RPMI8226 (cell line): ENCODE measurements at regions not wholly inside any gene's neighbourhood (a gene's known extent, or its start where the extent isn't known, plus 50 kb on each side); places are given as distances from the start of the nearest gene placed in this dataset.
"Not testable (repeated sequence)": the region's sequence is repeated elsewhere in the genome, so short reads cannot be mapped to it uniquely, and the experiment has no call there.

Source experiments
- DNase-seq: peaks from one replicate; pipeline ENCODE4 v3.0.0-alpha.2; 2015

DNA sequence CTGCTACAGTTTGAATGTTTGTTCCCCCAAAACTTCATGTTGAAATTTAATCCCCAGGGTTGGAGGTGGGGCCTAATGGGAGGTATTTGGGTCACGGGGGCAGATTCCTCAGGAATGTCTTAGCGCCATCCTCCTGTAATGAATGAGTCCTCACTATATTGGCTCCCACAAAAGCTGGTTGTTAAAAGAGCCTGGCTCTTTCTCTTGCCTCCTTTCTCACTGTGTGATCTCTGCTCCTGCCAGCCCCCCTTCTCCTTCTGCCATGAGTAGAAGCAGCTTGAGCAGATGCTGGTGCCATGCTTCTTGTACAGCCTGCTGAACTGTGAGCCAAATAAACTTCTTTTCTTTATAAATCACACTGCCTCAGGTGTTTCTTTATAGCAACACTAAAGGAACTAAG, 721.0 kb upstream of the PKDCC start:
- no peak for DNase-seq

DNA sequence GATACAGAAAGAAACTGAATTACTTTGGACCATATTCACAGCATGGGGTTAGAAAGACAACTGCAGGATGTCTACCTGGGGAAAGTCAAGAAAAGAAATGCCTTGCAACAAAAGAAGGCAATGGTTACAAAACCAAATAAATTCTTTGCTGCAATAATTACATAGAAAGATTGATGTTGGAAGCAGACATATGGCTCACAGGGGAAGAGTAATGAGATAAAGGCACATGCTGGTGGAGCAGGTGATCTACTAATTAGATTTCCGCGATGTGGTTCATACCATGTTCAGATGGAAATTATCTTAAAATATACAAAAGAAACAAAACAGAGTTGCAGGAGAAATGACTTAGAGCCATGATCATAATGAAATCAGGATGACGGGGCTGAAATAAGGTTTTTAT, 718.8 kb upstream of the PKDCC start:
- DNase-seq: no peak

DNA sequence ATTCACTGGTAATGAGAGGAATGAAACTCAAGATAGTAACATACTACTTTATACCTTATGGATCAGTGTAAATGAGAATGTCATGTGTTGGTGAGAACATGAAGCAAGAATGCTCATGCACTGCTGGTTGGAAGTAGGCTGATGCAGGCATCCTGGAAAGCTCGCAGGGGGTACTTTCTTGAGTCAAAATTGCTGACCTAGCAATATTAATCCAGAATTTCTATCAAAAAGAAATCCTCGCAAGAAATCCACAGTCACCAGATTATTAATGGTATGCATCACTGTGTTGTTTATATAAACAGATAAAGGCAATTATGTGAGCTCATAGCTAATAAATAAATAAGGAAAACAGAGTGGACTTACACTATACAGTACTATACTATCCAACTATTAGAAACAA, 713.7 kb upstream of the PKDCC start:
- DNase-seq: no peak

DNA sequence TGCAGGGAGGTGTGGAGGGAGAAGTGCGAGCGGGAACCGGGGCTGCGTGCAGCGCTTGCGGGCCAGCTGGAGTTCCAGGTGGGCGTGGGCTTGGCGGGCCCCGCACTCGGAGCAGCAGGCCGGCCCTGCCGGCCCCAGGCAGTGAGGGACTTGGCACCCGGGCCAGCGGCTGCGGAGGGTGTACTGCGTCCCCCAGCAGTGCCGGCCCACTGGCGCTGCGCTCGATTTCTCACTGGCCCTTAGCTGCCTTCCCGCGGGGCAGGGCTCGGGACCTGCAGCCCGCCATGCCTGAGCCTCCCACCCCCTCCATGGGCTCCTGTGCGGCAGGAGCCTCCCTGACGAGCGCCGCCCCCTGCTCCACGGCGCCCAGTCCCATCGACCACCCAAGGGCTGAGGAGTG, 712.2 kb upstream of the PKDCC start:
- DNase-seq: not testable (repeated sequence)

DNA sequence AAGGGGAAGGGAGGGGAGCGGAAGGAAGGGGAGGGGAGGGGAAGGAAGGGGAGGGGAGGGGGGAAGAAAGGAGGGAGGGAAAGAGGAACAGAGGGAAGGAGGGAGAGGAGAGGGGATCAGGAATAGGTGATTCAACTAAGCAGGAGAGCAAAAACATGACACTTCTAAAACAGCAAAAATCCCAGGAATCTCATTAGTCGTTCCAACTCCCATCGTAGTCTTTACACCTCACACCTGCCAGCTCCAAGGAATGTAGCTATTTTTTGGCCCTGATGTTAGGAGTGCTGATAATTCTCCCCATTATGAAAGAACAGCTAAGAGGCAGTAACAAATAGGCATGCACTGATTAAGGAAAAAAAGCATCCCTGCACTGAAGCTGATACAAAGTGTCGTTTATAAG, 709.9 kb upstream of the PKDCC start:
- no peak for DNase-seq

DNA sequence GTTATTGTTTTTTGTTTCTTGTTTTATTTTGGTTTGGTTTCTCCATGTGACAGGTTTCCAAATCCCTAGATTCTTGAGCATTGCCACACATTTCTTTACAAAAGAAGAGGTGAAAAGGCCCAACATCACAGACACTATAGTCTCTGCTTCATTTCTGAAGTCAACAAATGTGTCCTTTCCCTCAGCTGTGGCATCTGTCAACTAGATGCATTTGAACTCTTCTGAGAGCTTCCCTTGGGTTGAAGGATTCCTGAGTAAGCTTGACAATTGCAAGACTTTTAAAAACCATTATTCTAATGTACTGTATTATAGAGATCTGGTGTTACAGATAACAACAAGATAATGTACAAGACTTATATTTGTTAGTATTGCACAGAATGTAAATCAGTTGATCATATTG, 703.3 kb upstream of the PKDCC start:
- no peak for DNase-seq

DNA sequence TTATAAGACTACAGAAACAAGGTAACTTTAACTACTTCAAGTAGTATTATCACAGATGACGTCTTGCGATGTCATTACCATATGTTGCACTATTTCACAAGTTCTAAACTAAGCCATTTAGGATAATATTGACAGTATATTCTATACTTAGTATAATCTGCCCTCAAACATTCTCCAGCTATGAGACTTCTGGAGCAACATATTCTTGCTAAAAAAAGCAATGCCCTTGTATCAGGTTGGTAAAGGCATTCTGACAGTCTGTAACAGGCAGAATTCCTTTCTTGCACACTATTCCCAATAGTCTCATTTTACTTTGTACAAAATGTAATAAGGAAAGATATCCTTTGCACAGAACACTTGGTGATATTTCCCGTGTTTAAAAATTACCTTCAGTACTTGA, 694.8 kb upstream of the PKDCC start:
- DNase-seq: no peak

DNA sequence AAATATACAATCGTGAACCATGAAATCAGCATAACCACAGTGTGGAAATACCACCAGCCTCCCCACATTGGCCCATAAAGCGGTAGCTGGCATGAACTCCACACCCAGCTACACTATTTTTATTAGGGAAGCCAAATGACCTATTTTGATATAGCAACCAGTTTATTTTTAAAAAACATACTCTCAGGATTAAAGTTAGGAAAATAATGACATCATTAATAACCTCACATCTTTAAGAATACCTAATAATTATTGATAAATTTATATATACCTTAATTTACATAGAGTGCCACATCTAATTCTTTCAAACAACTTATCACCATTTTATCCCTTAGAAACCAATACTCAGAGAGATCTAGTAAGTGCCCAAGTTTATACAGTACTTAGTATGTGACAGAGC, 692.0 kb upstream of the PKDCC start:
- DNase-seq: no peak

DNA sequence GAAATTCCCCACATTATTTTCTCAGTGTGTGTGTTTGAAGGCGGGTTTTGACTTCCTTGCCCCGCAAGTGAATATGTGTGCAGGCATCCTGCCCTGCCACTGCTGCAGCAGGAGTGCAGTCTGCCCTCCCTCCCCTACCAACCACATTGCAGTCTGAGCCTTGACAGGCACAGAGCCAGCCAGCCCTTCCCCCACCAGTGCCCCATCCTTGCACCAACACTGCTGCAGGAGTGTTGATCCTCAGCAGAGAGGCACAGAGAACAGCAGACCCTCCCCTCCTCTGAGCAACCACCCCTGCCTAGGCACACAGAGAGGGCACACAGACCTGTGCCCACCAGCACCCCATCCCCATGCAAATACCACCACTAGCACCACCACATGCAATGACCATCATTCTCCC, 683.0 kb upstream of the PKDCC start:
- DNase-seq: no peak

DNA sequence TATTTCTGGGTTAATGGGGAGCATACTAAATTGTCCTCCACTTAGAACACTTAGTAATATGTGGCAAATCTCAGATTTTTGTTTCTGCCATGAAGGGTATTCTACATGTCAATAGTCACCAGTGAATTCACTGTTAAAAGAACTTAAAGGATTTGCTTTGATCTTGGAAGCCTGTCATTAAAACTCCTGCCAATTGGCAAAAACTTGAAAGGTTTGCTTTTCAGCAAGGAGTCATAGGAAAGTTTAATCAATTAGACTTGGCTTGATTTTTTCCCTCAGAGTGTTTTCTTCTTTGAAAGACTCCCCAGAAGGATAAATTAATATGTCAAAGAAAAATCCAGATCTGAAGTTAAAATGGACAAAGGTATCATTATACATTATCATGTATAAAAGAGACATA, 671.9 kb upstream of the PKDCC start:
- DNase-seq: no peak

DNA sequence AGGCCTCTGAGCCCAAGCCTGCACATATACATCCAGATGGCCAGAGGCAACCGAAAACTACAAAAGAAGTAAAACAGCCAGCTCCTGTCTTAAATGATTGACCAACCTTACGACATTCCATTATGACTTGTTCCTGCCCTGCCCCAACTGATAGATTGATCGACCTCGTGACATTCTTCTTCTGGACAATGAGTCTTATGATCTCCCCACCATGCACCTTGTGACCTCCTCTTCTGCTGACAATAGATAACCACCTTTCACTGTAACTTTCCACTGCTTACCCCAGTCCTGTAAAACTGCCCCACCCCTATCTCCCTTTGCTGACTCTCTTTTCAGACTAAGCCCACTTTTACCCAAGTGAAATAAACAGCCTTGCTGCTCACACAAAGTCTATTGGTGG, 670.0 kb upstream of the PKDCC start:
- no peak for DNase-seq

DNA sequence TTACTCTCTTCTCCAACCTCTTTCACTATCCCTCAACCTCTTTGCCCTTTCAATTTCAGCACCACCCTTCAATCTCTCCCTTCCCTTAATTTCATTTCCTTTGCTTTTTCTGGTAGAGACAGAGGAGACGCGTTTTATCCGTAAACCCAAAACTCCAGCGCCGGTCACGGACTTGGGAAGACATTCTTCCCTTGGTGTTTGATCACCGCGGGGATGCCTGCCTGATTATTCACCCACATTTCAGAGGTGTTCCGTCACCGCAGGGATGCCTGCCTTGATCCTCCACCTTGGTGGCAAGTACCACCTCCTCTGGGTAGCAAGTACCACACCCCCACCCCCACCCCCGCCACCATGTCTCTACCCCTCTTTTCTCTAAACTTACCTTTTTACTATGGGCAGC, 669.4 kb upstream of the PKDCC start:
- DNase-seq: no peak

DNA sequence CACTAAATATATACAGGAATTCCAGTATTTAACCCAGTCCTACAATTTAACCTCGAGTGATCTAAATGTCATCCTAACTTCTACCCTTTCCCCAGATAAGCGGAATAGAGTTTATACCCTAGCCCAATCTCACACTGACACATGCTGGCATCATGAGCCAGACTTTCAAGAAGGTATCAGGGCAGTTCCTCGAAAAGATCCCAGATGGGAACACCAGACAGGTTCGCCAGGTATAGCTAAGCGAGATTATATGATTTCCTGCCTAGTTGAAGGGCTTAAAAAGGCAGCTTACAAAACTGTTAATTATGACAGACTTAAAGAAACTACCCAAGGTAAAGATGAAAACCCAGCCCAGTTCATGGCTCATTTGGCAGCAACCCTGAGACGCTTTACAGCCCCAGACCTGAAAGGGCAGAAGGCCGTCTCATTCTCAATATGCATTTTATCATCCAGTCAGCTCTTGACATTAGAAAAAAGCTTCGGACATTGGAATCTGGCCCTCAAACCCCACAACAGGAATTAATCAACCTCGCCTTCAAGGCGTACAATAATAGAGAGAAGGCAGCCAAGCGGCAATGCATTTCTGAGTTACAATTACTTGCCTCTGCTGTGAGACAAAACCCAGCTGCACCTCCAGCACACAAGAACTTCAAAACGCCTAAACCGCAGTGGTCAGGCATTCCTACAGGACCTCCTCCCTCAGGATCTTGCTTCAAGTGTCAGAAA, 668.2 kb upstream of the PKDCC start:
- DNase-seq: no peak

DNA sequence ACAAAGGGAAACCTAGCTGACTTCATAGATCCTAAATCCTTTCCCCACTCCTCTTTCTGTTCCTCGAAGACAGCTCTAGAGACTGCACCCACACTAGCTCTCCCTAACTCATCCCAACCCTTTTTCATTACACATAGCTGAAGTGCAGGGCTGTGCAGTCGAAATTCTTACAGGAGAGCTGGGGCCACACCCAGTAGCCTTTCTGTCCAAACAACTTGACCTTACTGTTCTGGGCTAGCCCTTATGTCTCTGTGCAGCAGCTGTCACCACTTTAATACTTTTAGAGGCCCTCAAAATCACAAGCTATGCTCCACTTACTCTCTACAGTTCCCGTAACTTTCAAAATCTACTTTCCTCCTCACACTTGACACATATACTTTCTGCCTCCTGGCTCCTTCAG, 666.1 kb upstream of the PKDCC start:
- DNase-seq: no peak

DNA sequence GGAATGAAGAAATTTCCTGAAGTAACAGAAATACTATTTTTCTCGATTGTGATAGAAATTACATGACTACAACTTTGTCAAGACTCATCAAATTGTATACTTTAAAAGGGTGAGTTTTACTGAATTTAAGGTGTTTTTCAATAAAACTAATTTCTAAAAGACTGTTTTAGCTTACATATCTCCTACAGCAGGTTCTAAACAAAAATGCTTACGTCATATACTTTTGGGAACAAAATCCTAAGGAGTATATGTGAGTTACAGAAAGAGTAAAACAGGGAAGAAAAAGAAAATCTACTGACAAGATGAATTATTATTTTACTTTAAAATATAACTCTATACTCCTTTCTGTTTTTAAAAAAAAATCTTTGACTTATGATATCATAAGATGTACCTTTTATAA, 660.3 kb upstream of the PKDCC start:
- DNase-seq: no peak

DNA sequence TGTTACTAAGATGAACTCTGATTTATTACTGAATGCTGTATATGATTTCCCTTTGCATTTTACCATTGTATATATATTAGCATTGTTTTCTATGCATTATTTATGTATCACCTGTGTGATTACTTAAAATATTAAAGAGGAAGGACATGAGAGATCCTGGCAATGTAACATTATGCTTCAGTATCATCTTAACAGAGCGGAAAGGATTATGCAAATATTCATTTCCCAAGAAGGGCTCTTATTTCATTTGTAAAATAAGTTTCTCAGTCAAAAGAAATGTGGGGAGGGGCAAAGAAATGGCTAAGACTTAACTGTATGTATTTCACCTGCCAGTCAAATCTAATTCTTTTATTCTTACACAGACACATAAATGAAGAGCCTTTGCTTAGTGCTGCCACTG, 654.2 kb upstream of the PKDCC start:
- no peak for DNase-seq

DNA sequence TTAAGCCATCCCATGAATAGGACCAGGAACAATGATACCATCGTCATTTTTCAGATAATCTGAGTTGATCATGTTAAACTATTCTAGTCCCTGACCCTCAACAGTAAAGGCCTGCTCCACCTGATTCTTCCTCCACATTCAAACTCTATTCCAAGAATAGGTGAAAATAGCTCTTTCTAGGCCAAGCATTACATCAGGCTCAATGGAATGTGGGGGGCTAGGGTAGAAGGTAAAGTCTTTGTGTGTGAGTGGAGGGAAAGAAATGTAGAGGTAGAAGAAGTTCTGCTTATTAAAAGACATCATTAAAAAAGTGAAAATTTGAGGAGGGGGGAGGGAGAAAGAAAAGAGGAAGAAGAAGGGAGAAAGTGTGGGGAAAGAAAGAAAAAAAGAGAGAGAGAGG, 653.3 kb upstream of the PKDCC start:
- DNase-seq: no peak

DNA sequence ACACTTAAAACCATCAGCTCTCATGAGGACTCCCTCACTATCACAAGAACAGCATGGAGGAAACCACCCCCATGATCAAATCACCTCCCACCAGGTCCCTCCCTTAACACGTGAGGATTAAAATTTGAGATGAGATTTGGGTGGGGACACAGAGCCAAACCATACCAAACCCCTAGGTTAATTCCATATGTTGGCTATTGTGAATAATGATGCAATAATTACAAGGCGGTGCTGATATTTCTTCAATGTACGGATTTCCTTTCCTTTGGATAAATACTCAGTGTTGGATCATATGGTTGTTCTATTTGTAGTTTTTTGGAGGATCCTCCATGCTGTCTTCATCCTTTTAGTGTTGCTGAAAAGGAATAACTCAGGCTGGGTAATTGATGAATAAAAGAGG, 652.1 kb upstream of the PKDCC start:
- no peak for DNase-seq

DNA sequence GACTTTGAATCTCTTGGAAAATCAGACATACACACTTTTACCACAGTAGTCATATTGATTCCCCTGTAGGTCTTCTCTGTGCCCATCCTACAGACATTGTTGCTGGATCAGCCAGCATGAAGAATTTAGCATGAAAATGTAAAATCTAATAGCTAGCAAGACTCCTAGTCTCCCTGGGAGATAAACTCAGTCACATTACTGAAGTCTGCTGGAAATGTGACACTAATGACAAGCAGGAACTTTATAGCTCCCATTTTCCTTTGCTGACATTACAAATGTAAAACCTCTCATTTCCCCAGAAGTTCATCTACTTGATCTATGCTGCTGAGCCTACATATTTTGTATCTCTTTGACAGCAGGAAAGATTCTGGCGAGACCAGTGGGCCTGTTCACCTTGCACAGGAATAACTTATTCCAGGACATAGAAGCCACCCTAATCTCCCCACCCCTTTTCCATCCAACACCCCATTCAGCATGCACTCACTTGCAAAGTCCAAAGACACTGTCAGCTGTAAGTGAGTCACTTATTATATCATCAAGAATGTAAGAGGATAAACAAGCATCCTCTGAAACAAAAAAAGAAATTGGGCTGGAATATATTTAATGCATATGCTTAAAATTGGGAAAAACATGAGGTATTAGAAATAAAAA, 648.3 kb upstream of the PKDCC start:
- DNase-seq: no peak

DNA sequence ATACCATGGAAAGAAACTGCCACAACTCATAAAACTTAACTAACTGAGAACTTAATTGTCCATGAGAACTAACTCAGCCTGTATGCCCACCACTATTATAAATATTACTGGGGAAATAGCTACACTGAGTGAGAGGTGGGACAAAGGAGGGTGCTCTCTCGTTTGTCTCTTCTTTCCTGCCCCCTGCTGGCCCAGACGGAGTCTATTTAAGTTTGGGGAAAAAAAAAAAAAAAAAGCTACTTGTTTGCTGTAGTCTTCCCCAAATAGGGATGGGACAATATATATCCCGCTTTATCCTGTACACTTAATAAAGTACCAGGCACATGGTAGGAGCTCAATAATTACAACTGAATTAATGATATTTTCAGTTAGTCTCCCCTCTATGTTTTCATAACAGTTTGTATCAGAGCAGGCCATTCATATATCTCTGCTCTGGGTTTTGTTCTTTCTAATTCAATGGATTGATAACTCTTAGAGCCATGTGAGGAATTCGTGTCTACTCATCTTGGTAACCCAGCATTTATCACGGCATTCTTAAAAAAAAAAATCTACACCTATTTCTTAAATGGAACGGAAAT, 647.6 kb upstream of the PKDCC start:
- DNase-seq: no peak

DNA sequence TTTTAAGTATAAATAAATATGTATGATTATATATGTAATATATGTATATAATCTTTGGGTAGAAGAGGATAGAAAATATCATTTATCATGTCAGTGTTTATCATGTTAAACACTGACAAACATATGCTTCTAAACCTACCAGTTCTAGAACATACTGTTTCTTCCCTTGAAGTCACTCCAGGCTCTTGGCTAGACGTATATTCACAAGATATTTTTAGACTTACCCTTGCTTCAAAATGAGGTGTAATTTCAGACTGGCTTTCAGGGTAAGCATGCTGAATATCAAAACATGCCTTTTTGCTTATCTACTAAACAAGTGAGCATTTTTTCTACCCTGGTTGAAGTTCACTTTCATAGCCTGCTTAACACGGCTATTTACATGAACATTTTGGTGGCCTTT, 642.4 kb upstream of the PKDCC start:
- DNase-seq: no peak

DNA sequence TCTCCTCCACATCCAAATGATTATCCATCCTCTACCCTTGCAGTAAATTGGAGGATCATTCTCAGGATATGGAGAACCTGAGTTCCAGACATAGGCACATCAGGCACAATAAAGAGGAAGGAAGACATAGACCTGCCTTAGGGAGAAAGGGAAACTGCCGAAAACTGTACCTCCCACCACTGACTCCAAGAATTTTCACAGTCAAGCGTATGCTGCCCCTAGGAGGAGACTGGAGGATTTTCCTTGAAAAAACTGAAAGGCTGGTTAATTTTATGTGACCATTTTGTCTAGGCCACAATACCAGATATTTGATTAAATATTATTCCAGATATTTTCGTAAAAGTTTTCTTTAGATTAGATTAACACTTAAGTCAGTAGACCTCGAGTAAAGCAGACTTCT, 638.5 kb upstream of the PKDCC start:
- no peak for DNase-seq

DNA sequence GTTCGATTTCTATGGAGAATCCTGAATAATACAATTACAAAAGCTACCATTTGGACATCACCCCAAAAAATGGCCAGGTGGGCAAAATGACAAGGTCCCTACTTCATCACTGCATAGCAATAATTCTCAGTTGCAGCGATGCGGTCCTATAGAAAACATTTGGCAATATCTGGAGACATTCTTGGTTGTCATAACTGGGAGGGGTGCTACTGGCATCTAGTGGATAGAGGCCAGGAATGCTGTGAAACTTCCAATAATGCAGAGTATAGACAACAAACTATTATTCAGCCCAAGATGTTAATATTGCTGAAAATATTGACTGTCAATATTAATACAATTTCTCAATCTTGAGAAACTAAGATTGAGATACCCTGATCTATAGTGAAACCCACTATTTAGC, 637.8 kb upstream of the PKDCC start:
- no peak for DNase-seq

DNA sequence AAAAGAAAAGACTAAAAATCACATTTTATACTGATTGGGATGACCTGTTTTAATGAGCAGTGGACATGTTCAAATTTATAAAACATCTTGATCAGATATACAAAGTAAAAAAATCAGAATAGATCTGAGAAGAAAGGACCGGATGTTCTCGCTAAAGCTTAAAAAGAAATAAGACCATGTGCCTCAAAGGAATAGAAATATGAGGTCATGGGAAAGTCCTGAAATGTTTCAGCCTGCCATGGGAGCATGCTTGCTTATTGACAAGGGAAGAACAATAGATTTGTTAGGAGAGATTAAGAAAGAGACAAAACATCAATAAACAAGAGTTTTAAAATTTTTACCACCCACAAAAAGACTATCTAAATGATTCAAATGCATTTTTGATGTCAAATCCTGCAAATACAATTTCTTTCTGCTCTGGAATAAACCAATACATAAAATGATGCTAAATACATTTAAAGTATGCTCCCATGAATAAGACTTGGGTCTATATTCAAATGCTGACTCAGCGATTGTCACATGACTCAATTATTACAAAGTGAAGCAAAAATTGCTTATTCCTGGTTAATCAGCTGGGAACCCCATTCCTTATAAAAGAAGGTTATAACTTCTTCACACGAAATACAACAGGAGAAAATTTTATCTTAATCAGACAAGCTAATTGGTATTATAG, 633.9 kb upstream of the PKDCC start:
- no peak for DNase-seq
